Prostate gland (tissue), 2 donors: ENCODE measurements at regions not wholly inside any gene's neighbourhood (a gene's known extent, or its start where the extent isn't known, plus 50 kb on each side); places are given as distances from the start of the nearest gene placed in this dataset.

Experiments used
- DNase-seq: peaks from one replicate; pipeline ENCODE4 v3.0.0-alpha.2; 2019; ENCODE audit warnings: low spot score
- H3K27ac ChIP-seq, 2 donors: fragments of 200-600 bp; sonication (generic); 2 replicates each; pipeline ENCODE4 v1.5.1; 2017 to 2019
- H3K27me3 ChIP-seq: fragments of 200-600 bp; sonication (generic); replicated peaks from 2 replicates; pipeline ENCODE4 v1.5.1; 2019; ENCODE audit not compliant: insufficient read depth
- H3K36me3 ChIP-seq, 2 donors: fragments of 200-600 bp; sonication (generic); 1 replicate in 1 of 2; 2 replicates in 1 of 2; pipeline versions ENCODE4 v1.5.1 to v1.8.1; 2017 to 2019
- H3K4me1 ChIP-seq: fragments of 200-600 bp; sonication (generic); replicated peaks from 2 replicates; pipeline ENCODE4 v1.5.1; 2019
- H3K4me3 ChIP-seq, 2 donors: fragments of 200-600 bp; sonication (generic); 2 replicates each; pipeline ENCODE4 v1.5.1; 2017 to 2019
- H3K9me3 ChIP-seq: fragments of 200-600 bp; sonication (generic); 2 replicates; pipeline ENCODE4 v1.5.1; 2017
- CTCF ChIP-seq, 4 experiments: fragments of 200-600 bp in 2 of 4; fragments of 450-650 bp in 2 of 4; sonication (generic) in 2 of 4; IDR thresholded peaks; 1 replicate in 3 of 4; 2 replicates in 1 of 4; pipeline ENCODE4 v1.5.1; 2016 to 2019; ENCODE audit warnings: antibody characterized with exemption in 4 of 4, mild to moderate bottlenecking in 2 of 4, moderate library complexity in 2 of 4
- POLR2A ChIP-seq: fragments of 450-650 bp; IDR thresholded peaks from one replicate; pipeline ENCODE4 v1.6.1; 2016; ENCODE audit warnings: antibody characterized with exemption, mild to moderate bottlenecking
- POLR2AphosphoS5 ChIP-seq: sonication (generic); formaldehyde crosslinking; IDR thresholded peaks from one replicate; pipeline ENCODE4 v1.6.1; 2017; ENCODE audit warnings: antibody characterized with exemption
- WGBS: methylation state at CpG from one replicate; pipeline ENCODE4 v1.1.5; 2018; 5-methylcytosine and 5-hydroxymethylcytosine counted together
- intact Hi-C: fragments of 100-400 bp; cut with DNase I; formaldehyde crosslinking; loops from one replicate; pipeline ENCODE4 v1.14.2; 2022

GRCh38 chr6:168232528-168232927 lies 87.0 kb downstream of the DACT2 start:
- 84% methylated on average over 11 of the region's 11 CpGs for WGBS
- intact Hi-C loops: no loop called here
- Histone ChIP-seq H3K27me3 (no peaks in the 10 kb centered on the region), H3K9me3 (no peaks in the 10 kb centered on the region), H3K4me3 (no peak overlapping the region), H3K36me3 (no peaks in the 10 kb centered on the region), H3K4me1 (no peaks in the 10 kb centered on the region), H3K27ac (no peak overlapping the region)
- no peak for DNase-seq
- TF ChIP-seq CTCF (IDR thresholded peaks at IDR 0.05): no peak
- no peak for TF ChIP-seq POLR2AphosphoS5
- no peak for TF ChIP-seq POLR2A

DNA sequence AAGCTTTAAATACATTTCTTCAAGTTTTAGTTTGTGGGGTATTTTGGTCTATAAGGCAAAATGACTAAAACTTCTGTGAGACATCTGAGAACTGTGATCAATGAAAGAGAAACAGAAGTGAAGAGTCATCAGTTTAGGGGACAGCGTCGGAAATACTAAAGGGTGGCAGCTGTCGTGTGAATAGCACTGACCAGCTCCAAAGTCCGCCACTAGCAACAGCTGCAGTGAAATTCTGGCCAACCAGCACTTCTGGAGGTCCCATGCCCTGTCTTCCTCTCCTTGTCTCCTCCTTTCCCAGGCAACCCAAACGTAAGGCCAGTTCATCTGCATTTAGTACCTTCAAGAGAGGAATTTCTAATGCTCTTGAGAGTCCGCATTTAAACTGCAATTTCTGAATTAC lies 87.5 kb downstream of the DACT2 start:
- Histone ChIP-seq H3K4me1 (no peaks in the 10 kb centered on the region), H3K9me3 (no peaks in the 10 kb centered on the region), H3K4me3 (no peak overlapping the region), H3K27me3 (no peaks in the 10 kb centered on the region), H3K36me3 (no peaks in the 10 kb centered on the region), H3K27ac (no peak overlapping the region)
- 72% methylated on average over 6 of the region's 6 CpGs for WGBS
- no peak for TF ChIP-seq CTCF (IDR thresholded peaks at IDR 0.05)
- TF ChIP-seq POLR2A: no peak
- no peak for TF ChIP-seq POLR2AphosphoS5
- DNase-seq: no peak
- intact Hi-C loops: no loop called here

DNA sequence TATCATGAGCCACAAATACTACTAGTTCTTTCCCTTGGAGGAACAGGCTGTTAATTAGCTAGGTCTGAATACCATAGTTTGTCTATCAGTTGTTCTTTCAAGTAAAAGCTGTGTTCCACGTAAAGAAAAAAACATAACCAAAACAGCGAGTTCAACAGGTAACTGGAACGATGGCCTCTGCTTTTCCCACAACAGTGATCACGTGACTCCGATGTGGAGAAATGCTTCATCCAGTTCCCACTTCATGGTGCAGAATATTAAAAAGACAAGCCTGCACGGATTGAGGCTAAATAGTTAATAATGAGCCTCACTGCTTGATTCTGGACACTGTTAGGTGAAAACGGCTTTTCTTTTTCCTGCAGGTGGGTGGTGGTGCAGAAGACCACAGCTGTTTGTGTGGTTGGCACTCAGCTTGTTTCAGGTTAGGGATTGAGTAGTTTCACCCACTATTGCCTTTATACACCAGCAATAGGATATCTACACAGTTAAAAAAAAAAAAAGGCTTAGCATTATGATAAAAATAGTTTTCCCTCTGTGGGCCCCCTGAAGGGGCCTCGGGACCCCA lies 88.1 kb downstream of the DACT2 start:
- Histone ChIP-seq H3K4me1 (no peaks in the 10 kb centered on the region), H3K36me3 (no peaks in the 10 kb centered on the region), H3K9me3 (no peaks in the 10 kb centered on the region), H3K4me3 (no peak overlapping the region), H3K27ac (no peak overlapping the region), H3K27me3 (no peaks in the 10 kb centered on the region)
- no peak for DNase-seq
- 36% methylated on average over 8 of the region's 8 CpGs for WGBS
- TF ChIP-seq CTCF (IDR thresholded peaks at IDR 0.05): no peak
- TF ChIP-seq POLR2AphosphoS5: no peak
- no peak for TF ChIP-seq POLR2A
- intact Hi-C loops: no loop called here

- no peaks in the 10 kb centered on the region for H3K4me1 ChIP-seq
- H3K9me3 ChIP-seq: no peaks in the 10 kb centered on the region
- no peaks in the 10 kb centered on the region for H3K36me3 ChIP-seq
- H3K27me3 ChIP-seq: no peaks in the 10 kb centered on the region
- no peak overlapping the region for H3K27ac ChIP-seq
- no peak for TF ChIP-seq POLR2A
- TF ChIP-seq POLR2AphosphoS5: no peak
- TF ChIP-seq CTCF (IDR thresholded peaks at IDR 0.05): no peak
- H3K4me3 ChIP-seq: no peak overlapping the region
- 96% methylated on average over 25 of the region's 25 CpGs for WGBS
- DNase-seq: no peak
- intact Hi-C loops: no loop called here
Observed at GRCh38 chr6:168229368-168229752, 90.2 kb downstream of the DACT2 start.

DNA sequence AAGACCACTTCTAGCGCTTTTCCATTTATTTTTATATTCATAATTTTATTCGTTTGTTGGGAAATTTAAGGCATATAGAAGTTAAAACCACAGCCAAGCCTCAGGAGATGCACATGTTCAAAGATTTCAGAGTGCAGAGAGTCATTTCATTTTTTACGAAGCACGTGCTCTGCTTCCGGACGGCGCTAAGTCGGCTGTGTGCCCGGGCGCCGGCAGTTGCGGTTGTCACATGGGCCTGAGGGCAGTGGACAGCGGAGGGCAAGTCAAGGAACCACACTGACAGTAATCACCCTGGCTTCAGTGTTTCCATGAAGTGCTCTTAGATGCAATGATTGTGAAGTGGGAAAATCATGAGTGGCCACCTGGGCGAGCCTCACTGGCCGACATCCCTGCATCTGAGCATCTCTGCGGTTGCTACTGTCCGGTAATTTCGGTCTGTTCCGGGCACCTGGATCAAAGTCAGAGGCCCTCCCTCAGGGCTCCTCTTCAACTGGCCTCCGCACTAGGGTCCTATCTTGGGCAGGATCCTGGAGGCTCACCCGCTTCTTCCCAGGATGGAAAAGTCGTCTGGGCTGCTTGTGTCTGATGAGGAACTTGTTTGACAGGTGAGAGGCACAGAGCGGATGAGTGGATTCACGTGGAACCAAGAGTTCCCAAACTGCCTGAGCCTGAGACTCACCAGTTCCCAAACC lies 90.8 kb downstream of the DACT2 start:
- Histone ChIP-seq H3K4me3 (no peak overlapping the region), H3K27me3 (no peaks in the 10 kb centered on the region), H3K4me1 (no peaks in the 10 kb centered on the region), H3K27ac (no peak overlapping the region), H3K36me3 (no peaks in the 10 kb centered on the region), H3K9me3 (no peaks in the 10 kb centered on the region)
- 97% methylated on average over 24 of the region's 24 CpGs for WGBS
- TF ChIP-seq POLR2A (no peak), POLR2AphosphoS5 (no peak), CTCF (IDR thresholded peaks at IDR 0.05) (no peak)
- no peak for DNase-seq
- intact Hi-C loops: no loop called here
